ENCODE measurements at regions not wholly inside any gene's neighbourhood (a gene's known extent, or its start where the extent isn't known, plus 50 kb on each side); places are given as distances from the start of the nearest gene placed in this dataset.

- no peak for DNase-seq (ENCODE audit: low read depth in 2 of 2)
Observed at GRCh38 chr10:4663162-4663992, 162.6 kb upstream of the AKR1E2 start.

- DNase-seq (ENCODE audit: low read depth in 2 of 2): no peak
Observed at GRCh38 chr10:4662576-4663161, 163.3 kb upstream of the AKR1E2 start.

- DNase-seq (ENCODE audit: low read depth in 2 of 2): no peak
Observed at GRCh38 chr10:4661511-4662255, 164.3 kb upstream of the AKR1E2 start.

- no peak for DNase-seq (ENCODE audit: low read depth in 2 of 2)
Observed at GRCh38 chr10:4658777-4659176, 167.2 kb upstream of the AKR1E2 start.

GRCh38 chr10:4656576-4657194 lies 169.3 kb upstream of the AKR1E2 start:
- peak in 1 of 2 donors; percentile 25 for DNase-seq (ENCODE audit: low read depth in 2 of 2)

GRCh38 chr10:4655879-4656278 lies 170.1 kb upstream of the AKR1E2 start:
- DNase-seq (ENCODE audit: low read depth in 2 of 2): no peak

- DNase-seq (ENCODE audit: low read depth in 2 of 2): no peak
Observed at GRCh38 chr10:4655406-4655805, 170.6 kb upstream of the AKR1E2 start.

GRCh38 chr10:4654496-4654895 lies 171.5 kb upstream of the AKR1E2 start:
- DNase-seq (ENCODE audit: low read depth in 2 of 2): no peak

GRCh38 chr10:4653160-4653559 lies 172.8 kb upstream of the AKR1E2 start:
- DNase-seq (ENCODE audit: low read depth in 2 of 2): no peak

GRCh38 chr10:4652111-4653010 lies 173.6 kb upstream of the AKR1E2 start:
- no peak for DNase-seq (ENCODE audit: low read depth in 2 of 2)

GRCh38 chr10:4651404-4652037 lies 174.5 kb upstream of the AKR1E2 start:
- no peak for DNase-seq (ENCODE audit: low read depth in 2 of 2)

- no peak for DNase-seq (ENCODE audit: low read depth in 2 of 2)
Observed at GRCh38 chr10:4650582-4650981, 175.4 kb upstream of the AKR1E2 start.

GRCh38 chr10:4649886-4650508 lies 176.0 kb upstream of the AKR1E2 start:
- DNase-seq (ENCODE audit: low read depth in 2 of 2): no peak

- no peak for DNase-seq (ENCODE audit: low read depth in 2 of 2)
Observed at GRCh38 chr10:4649471-4649870, 176.5 kb upstream of the AKR1E2 start.

- no peak for DNase-seq (ENCODE audit: low read depth in 2 of 2)
Observed at GRCh38 chr10:4648999-4649398, 177.0 kb upstream of the AKR1E2 start.

- no peak for DNase-seq (ENCODE audit: low read depth in 2 of 2)
Observed at GRCh38 chr10:4647109-4647785, 178.8 kb upstream of the AKR1E2 start.

- no peak for DNase-seq (ENCODE audit: low read depth in 2 of 2)
Observed at GRCh38 chr10:4646547-4646946, 179.5 kb upstream of the AKR1E2 start.

- no peak for DNase-seq (ENCODE audit: low read depth in 2 of 2)
Observed at GRCh38 chr10:4645836-4646235, 180.2 kb upstream of the AKR1E2 start.

GRCh38 chr10:4643471-4643870 lies 182.5 kb upstream of the AKR1E2 start:
- DNase-seq (ENCODE audit: low read depth in 2 of 2): no peak

GRCh38 chr10:4639960-4640359 lies 186.0 kb upstream of the AKR1E2 start:
- no peak for DNase-seq (ENCODE audit: low read depth in 2 of 2)

All from activated CD8-positive, alpha-beta memory T cell treated with anti-CD3 and anti-CD28 coated beads for 4 hours (primary cell).